ENCODE measurements at regions not wholly inside any gene's neighbourhood (a gene's known extent, or its start where the extent isn't known, plus 50 kb on each side); places are given as distances from the start of the nearest gene placed in this dataset.

- Histone ChIP-seq H3K9me3 (no peaks in the 10 kb centered on the region), H2AFZ (ENCODE audit: low read depth) (no peak overlapping the region), H3K9ac (no peak overlapping the region), H3K27me3 (ENCODE audit: insufficient read depth) (no peaks in the 10 kb centered on the region), H3K4me3 (ENCODE audit: low read depth in 2 of 2, low read length in 1 of 2) (no peak overlapping the region), H3K9me2 (no peaks in the 10 kb centered on the region), H3K4me1 (ENCODE audit: control insufficient read depth in 1 of 2, insufficient read depth in 2 of 2, low read depth in 1 of 2, low read length in 1 of 2) (peaks cover 0 to 5% of the 10 kb centered on the region in 2 experiments; a peak in 1 of 4 replicates), H3K4me2 (no peak overlapping the region), H3K79me2 (ENCODE audit: insufficient read depth) (no peaks in the 10 kb centered on the region), H3K27ac (ENCODE audit: low read depth in 2 of 2, low read length in 1 of 2) (no peak overlapping the region), H4K20me1 (ENCODE audit: insufficient read depth) (no peaks in the 10 kb centered on the region), H3F3A (replicated peaks; ENCODE audit: insufficient read depth) (no peaks in the 10 kb centered on the region), H3K36me3 (replicated peaks in 1 of 2; ENCODE audit: control insufficient read depth in 1 of 2, insufficient read depth in 2 of 2, low read length in 1 of 2) (no peaks in the 10 kb centered on the region)
- TF ChIP-seq USF2 (IDR thresholded peaks at IDR 0.05; ENCODE audit: borderline replicate concordance, low read depth, low read length) (no peak), NFIC (IDR thresholded peaks at IDR 0.05; ENCODE audit: borderline replicate concordance) (no peak), RCOR1 (IDR thresholded peaks at IDR 0.05; ENCODE audit: low read length) (no peak), CHD2 (IDR thresholded peaks at IDR 0.05; ENCODE audit: low read length, partially characterized antibody) (no peak), SMC3 (IDR thresholded peaks at IDR 0.05; ENCODE audit: low read depth, low read length) (no peak), POLR2AphosphoS5 (IDR thresholded peaks at IDR 0.05; ENCODE audit: low read depth, low read length) (no peak), RXRA (IDR thresholded peaks at IDR 0.05; ENCODE audit: borderline replicate concordance, low read depth) (no peak), FOXJ3 (CRISPR knock-in tag; IDR thresholded peaks at IDR 0.05) (no peak), YY1 (IDR thresholded peaks at IDR 0.05; ENCODE audit: low read depth) (no peak), TEAD4 (IDR thresholded peaks at IDR 0.05; ENCODE audit: borderline replicate concordance, insufficient read depth) (no peak), CTCF (IDR thresholded peaks at IDR 0.05) (no peak), NRF1 (IDR thresholded peaks at IDR 0.05; ENCODE audit: low read depth, low read length) (no peak), GABPA (IDR thresholded peaks at IDR 0.05; ENCODE audit: low read depth) (no peak)
- CTCF ChIA-PET, result no interaction called here
- 13% methylated on average over 4 of the region's 5 CpGs for WGBS (ENCODE audit: low lambda C conversion rate)
- POLR2A ChIA-PET, result no interaction called here
- DNase-seq, result no peak
These were observed 116.1 kb upstream of the KLHL25 start for GRCh38 chr15:85910834-85911233.

- WGBS (ENCODE audit: low lambda C conversion rate), result 24% methylated on average over 2 of the region's 2 CpGs
- Histone ChIP-seq H3K4me1 (ENCODE audit: control insufficient read depth in 1 of 2, insufficient read depth in 2 of 2, low read depth in 1 of 2, low read length in 1 of 2) (peaks cover 0 to 5% of the 10 kb centered on the region in 2 experiments; a peak in 1 of 4 replicates), H3K4me2 (no peak overlapping the region), H4K20me1 (ENCODE audit: insufficient read depth) (no peaks in the 10 kb centered on the region), H3K9ac (no peak overlapping the region), H3K4me3 (ENCODE audit: low read depth in 2 of 2, low read length in 1 of 2) (no peak overlapping the region), H2AFZ (ENCODE audit: low read depth) (no peak overlapping the region), H3K27ac (ENCODE audit: low read depth in 2 of 2, low read length in 1 of 2) (no peak overlapping the region), H3F3A (replicated peaks; ENCODE audit: insufficient read depth) (no peaks in the 10 kb centered on the region), H3K9me2 (no peaks in the 10 kb centered on the region), H3K27me3 (ENCODE audit: insufficient read depth) (no peaks in the 10 kb centered on the region), H3K79me2 (ENCODE audit: insufficient read depth) (no peaks in the 10 kb centered on the region), H3K9me3 (no peaks in the 10 kb centered on the region), H3K36me3 (replicated peaks in 1 of 2; ENCODE audit: control insufficient read depth in 1 of 2, insufficient read depth in 2 of 2, low read length in 1 of 2) (no peaks in the 10 kb centered on the region)
- CTCF ChIA-PET, result interaction anchor here (1.1 kb wide), 1 partner anchor 11 kb away, joined by 3 read pairs; no protein-coding TSS in a partner anchor
- DNase-seq, result no peak
- TF ChIP-seq RCOR1 (IDR thresholded peaks at IDR 0.05; ENCODE audit: low read length) (no peak), GATA2 (CRISPR knock-in tag; IDR thresholded peaks at IDR 0.05) (no peak), FOXJ3 (CRISPR knock-in tag; IDR thresholded peaks at IDR 0.05) (no peak)
- POLR2A ChIA-PET, result no interaction called here
These were observed 118.7 kb upstream of the KLHL25 start for GRCh38 chr15:85913461-85913860.

Measured in SK-N-SH (cell line).